Fibroblast of lung (primary cell): ENCODE measurements at regions not wholly inside any gene's neighbourhood (a gene's known extent, or its start where the extent isn't known, plus 50 kb on each side); places are given as distances from the start of the nearest gene placed in this dataset.

Source experiments
- DNase-seq, 2 donors: peaks; one replicate each; pipeline versions ENCODE4 v3.0.0 to v3.0.0-alpha.2; 2010; ENCODE audit warnings: low read depth in 2 of 2
- H2AFZ ChIP-seq: 2 replicates; pipeline ENCODE4 v1.5.1; 2012; ENCODE audit warnings: low read length, control low read depth, inconsistent platforms
- H3K27ac ChIP-seq: 2 replicates; pipeline ENCODE4 v1.5.1; 2011; ENCODE audit warnings: low read length, control low read depth; ENCODE audit not compliant: insufficient read depth
- H3K27me3 ChIP-seq: 2 replicates; pipeline ENCODE4 v1.5.1; 2011; ENCODE audit warnings: mild to moderate bottlenecking, low read length; ENCODE audit not compliant: control insufficient read depth, insufficient read depth
- H3K36me3 ChIP-seq: 2 replicates; pipeline ENCODE4 v1.5.1; 2011; ENCODE audit warnings: low read length; ENCODE audit not compliant: control insufficient read depth, insufficient read depth
- H3K4me1 ChIP-seq: 2 replicates; pipeline ENCODE4 v1.5.1; 2011; ENCODE audit warnings: low read length; ENCODE audit not compliant: control insufficient read depth, insufficient read depth; ENCODE audit errors: extremely low read depth
- H3K4me2 ChIP-seq: 2 replicates; pipeline ENCODE4 v1.5.1; 2011; ENCODE audit warnings: low read length, control low read depth; ENCODE audit not compliant: insufficient read depth; ENCODE audit errors: extremely low read depth
- H3K4me3 ChIP-seq, 4 experiments: fragments of 200-600 bp in 1 of 4; sonication (generic) in 1 of 4; replicated peaks in 1 of 4; 2 replicates each; pipeline ENCODE4 v1.5.1; 2011 to 2016; ENCODE audit warnings: low read length in 4 of 4, low read depth in 3 of 4, mild to moderate bottlenecking in 3 of 4, control low read depth in 2 of 4, inconsistent platforms in 1 of 4, mixed read lengths in 1 of 4; ENCODE audit not compliant: insufficient read depth in 1 of 4; ENCODE audit errors: control extremely low read depth in 1 of 4
- H3K79me2 ChIP-seq: 2 replicates; pipeline ENCODE4 v1.5.1; 2012; ENCODE audit warnings: mild to moderate bottlenecking, low read length, inconsistent platforms; ENCODE audit not compliant: control insufficient read depth, insufficient read depth
- H3K9ac ChIP-seq: 2 replicates; pipeline ENCODE4 v1.5.1; 2011; ENCODE audit warnings: mild to moderate bottlenecking, low read length, control low read depth; ENCODE audit not compliant: insufficient read depth
- H3K9me3 ChIP-seq: 2 replicates; pipeline ENCODE4 v1.5.1; 2012; ENCODE audit warnings: low read depth, low read length; ENCODE audit not compliant: control insufficient read depth, insufficient read depth
- H4K20me1 ChIP-seq: 2 replicates; pipeline ENCODE4 v1.5.1; 2011; ENCODE audit warnings: low read length; ENCODE audit not compliant: control insufficient read depth, insufficient read depth; ENCODE audit errors: extremely low read depth
- EZH2 ChIP-seq: IDR thresholded peaks from 2 replicates; pipeline ENCODE4 v1.5.1; 2012; ENCODE audit warnings: low read length, control low read depth, mild to moderate bottlenecking; ENCODE audit errors: missing control alignments
- TF ChIP-seq, protein P1 (sequence below), 2 donors: IDR thresholded peaks in 1 of 2; conservative IDR thresholded peaks in 1 of 2; 1 replicate in 1 of 2; 2 replicates in 1 of 2; pipeline ENCODE4 v1.5.1; 2011 to 2012; ENCODE audit warnings: low read length in 2 of 2, control low read depth in 1 of 2, inconsistent platforms in 1 of 2, low read depth in 1 of 2, mild to moderate bottlenecking in 1 of 2

DNA sequence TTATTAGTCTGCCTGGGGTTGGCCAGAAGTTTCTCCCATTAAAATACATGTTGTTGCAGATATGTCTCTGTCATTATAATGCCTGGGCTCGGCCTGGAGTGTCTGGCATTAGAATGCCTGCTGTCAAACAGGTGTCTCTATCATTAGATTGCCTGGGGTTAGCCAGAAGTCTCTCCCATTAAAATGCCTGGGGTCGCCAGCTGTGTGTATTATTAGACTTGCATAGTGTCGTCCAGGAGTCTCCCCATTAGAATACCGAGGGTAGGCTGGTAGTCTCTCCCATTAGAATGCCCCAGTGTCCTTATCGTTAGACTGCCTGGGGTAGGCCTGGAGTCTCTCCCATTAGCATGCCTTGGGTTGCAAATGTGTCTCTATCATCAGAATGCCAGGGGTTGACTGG, 2270.8 kb downstream of the TP53TG3F start:
- H3K9me3 ChIP-seq: no peaks in the 10 kb centered on the region
- H3K4me3 ChIP-seq: no peak overlapping the region
- H3K9ac ChIP-seq: no peak overlapping the region
- H3K27me3 ChIP-seq: no peaks in the 10 kb centered on the region
- H3K4me1 ChIP-seq: no peaks in the 10 kb centered on the region
- H3K36me3 ChIP-seq: no peaks in the 10 kb centered on the region
- no peaks in the 10 kb centered on the region for H4K20me1 ChIP-seq
- H3K79me2 ChIP-seq: no peaks in the 10 kb centered on the region
- H3K27ac ChIP-seq: no peak overlapping the region
- H2AFZ ChIP-seq: no peak overlapping the region
- DNase-seq: no peak
- no peak for TF ChIP-seq EZH2
- TF ChIP-seq, protein P1, sequence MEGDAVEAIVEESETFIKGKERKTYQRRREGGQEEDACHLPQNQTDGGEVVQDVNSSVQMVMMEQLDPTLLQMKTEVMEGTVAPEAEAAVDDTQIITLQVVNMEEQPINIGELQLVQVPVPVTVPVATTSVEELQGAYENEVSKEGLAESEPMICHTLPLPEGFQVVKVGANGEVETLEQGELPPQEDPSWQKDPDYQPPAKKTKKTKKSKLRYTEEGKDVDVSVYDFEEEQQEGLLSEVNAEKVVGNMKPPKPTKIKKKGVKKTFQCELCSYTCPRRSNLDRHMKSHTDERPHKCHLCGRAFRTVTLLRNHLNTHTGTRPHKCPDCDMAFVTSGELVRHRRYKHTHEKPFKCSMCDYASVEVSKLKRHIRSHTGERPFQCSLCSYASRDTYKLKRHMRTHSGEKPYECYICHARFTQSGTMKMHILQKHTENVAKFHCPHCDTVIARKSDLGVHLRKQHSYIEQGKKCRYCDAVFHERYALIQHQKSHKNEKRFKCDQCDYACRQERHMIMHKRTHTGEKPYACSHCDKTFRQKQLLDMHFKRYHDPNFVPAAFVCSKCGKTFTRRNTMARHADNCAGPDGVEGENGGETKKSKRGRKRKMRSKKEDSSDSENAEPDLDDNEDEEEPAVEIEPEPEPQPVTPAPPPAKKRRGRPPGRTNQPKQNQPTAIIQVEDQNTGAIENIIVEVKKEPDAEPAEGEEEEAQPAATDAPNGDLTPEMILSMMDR (conservative IDR thresholded peaks at IDR 0.05 in 1 of 2, IDR thresholded peaks at IDR 0.05 in 1 of 2; ENCODE audit: low read depth in 1 of 2, low read length in 2 of 2): no peak
- no peak overlapping the region for H3K4me2 ChIP-seq

DNA sequence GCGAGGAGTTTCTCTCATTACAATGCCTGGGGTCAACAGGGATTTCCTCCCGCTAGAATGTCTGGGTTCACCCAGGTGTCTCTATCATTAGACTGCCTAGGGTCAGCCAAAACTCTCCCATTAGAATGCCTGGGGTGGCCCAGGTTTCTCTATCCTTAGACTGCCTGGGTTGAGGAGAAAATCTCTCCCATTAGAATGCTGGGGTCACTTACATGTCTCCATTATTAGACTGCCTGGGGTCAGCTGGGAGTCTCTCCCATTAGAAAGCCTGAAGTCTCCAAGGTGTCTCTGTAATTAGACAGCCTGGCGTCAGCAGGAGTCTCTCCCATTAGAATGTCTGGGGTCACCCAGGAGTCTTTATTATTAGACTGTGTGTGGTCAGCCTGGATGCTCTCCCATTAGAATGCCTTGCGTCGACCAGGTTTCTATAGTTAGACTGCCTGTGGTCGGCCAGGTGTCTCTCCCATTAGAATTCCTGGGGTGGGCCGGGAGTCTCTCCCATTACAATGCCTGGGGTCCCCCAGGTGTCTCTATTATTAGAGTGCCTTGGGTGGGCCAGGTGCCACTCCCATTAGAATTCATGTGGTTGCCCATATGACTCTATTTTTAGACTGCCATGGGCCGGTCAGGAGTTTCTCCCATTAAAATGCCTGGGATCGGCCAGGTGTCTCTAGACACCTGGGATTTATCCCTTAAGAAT, 2272.1 kb downstream of the TP53TG3F start:
- no peak for DNase-seq
- no peak overlapping the region for H3K9ac ChIP-seq
- no peaks in the 10 kb centered on the region for H3K9me3 ChIP-seq
- H4K20me1 ChIP-seq: no peaks in the 10 kb centered on the region
- no peaks in the 10 kb centered on the region for H3K4me1 ChIP-seq
- no peaks in the 10 kb centered on the region for H3K27me3 ChIP-seq
- H3K79me2 ChIP-seq: no peaks in the 10 kb centered on the region
- no peak overlapping the region for H2AFZ ChIP-seq
- TF ChIP-seq, protein P1 (conservative IDR thresholded peaks at IDR 0.05 in 1 of 2, IDR thresholded peaks at IDR 0.05 in 1 of 2; ENCODE audit: low read depth in 1 of 2, low read length in 2 of 2): no peak
- TF ChIP-seq EZH2: no peak
- no peak overlapping the region for H3K27ac ChIP-seq
- H3K4me2 ChIP-seq: no peak overlapping the region
- H3K4me3 ChIP-seq: no peak overlapping the region
- H3K36me3 ChIP-seq: no peaks in the 10 kb centered on the region

DNA sequence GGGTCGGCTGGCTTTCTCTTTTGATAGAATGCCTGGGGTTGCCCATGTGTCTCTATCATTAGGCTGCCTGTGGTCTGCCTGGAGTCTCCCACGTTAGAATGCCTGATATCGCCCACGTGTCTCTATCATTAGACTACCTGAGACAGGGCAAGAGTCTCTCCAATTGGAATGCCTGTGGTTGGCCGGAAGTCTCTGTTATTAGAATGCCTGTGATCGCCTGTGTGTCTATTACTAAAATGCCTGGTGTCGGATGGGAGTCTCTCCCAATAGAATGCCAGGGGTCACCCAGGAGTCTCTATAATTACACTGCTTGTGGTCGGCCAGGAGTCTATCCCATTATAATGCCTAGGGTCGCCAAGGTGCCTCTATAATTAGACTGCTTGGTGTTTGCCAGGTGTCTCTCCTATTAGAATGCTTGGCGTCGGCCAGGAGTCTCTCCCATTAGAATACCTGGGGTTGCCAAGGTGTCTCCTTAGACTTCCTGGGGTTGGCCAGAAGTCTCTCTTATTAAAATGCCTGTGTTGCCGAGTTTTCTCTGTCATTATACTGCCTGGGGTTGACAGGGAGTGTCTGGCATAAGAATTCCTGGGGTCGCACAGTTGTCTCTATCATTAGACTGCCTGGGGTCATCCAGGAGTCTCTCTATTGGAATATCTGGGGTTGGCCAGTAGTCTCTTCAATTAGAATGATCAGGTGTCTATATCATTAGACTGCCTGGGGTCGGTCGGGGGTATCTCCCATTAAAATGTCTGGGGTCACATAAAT, 2272.8 kb downstream of the TP53TG3F start:
- Histone ChIP-seq H3K4me1 (no peaks in the 10 kb centered on the region), H3K4me2 (no peak overlapping the region), H3K36me3 (no peaks in the 10 kb centered on the region), H3K27ac (no peak overlapping the region), H3K79me2 (no peaks in the 10 kb centered on the region), H3K9ac (no peak overlapping the region), H4K20me1 (no peaks in the 10 kb centered on the region), H3K9me3 (no peaks in the 10 kb centered on the region), H2AFZ (no peak overlapping the region), H3K27me3 (no peaks in the 10 kb centered on the region), H3K4me3 (no peak overlapping the region)
- no peak for DNase-seq
- TF ChIP-seq, protein P1 (conservative IDR thresholded peaks at IDR 0.05 in 1 of 2, IDR thresholded peaks at IDR 0.05 in 1 of 2; ENCODE audit: low read depth in 1 of 2, low read length in 2 of 2): no peak
- TF ChIP-seq EZH2: no peak
